Gastrocnemius medialis (tissue), 4 donors: ENCODE measurements at regions not wholly inside any gene's neighbourhood (a gene's known extent, or its start where the extent isn't known, plus 50 kb on each side); places are given as distances from the start of the nearest gene placed in this dataset.

ENCODE experiments used
- POLR2A ChIP-seq, 2 donors: fragments of 450-650 bp; IDR thresholded peaks; one replicate each; pipeline ENCODE4 v1.6.1; 2017; ENCODE audit warnings: antibody characterized with exemption in 2 of 2, mild to moderate bottlenecking in 2 of 2, moderate library complexity in 2 of 2
- TF ChIP-seq, protein P1 (sequence below), 5 experiments: fragments of 450-650 bp in 3 of 5; fragments of 200-600 bp in 2 of 5; sonication (generic) in 2 of 5; IDR thresholded peaks in 4 of 5; conservative IDR thresholded peaks in 1 of 5; 1 replicate in 4 of 5; 2 replicates in 1 of 5; pipeline ENCODE4 v1.5.1; 2016 to 2019; ENCODE audit warnings: antibody characterized with exemption in 5 of 5, mild to moderate bottlenecking in 3 of 5, moderate library complexity in 3 of 5

DNA sequence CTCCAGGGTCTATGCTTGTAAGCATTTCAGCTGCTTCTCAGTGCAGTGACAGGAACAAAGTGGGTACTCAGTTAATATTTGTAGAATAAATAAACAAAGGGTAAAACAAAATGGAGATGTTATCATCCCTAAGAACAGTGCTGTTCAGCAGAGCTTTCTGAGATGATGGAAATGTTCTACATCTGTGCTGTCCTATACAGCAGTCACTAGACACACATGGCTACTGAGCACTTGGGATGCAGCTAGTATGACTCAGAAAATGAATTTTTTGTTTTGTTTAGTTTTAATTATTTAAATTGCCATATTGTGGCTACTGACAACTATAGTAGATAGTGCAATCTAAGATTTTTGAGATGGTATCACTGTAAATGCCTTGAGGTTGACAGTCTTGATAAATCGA, 283.8 kb upstream of the ADAMTS9 start:
- TF ChIP-seq, protein P1, sequence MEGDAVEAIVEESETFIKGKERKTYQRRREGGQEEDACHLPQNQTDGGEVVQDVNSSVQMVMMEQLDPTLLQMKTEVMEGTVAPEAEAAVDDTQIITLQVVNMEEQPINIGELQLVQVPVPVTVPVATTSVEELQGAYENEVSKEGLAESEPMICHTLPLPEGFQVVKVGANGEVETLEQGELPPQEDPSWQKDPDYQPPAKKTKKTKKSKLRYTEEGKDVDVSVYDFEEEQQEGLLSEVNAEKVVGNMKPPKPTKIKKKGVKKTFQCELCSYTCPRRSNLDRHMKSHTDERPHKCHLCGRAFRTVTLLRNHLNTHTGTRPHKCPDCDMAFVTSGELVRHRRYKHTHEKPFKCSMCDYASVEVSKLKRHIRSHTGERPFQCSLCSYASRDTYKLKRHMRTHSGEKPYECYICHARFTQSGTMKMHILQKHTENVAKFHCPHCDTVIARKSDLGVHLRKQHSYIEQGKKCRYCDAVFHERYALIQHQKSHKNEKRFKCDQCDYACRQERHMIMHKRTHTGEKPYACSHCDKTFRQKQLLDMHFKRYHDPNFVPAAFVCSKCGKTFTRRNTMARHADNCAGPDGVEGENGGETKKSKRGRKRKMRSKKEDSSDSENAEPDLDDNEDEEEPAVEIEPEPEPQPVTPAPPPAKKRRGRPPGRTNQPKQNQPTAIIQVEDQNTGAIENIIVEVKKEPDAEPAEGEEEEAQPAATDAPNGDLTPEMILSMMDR (IDR thresholded peaks at IDR 0.05 in 4 of 5, conservative IDR thresholded peaks at IDR 0.05 in 1 of 5), result no peak
- no peak for TF ChIP-seq POLR2A (IDR thresholded peaks at IDR 0.05)
